Thyroid gland (tissue), 4 donors: ENCODE measurements at regions not wholly inside any gene's neighbourhood (a gene's known extent, or its start where the extent isn't known, plus 50 kb on each side); places are given as distances from the start of the nearest gene placed in this dataset.

Experiments used
- DNase-seq, 2 donors: peaks; one replicate each; pipeline ENCODE4 v3.0.0-alpha.2; 2019
- H3K27ac ChIP-seq, 3 donors: fragments of 200-600 bp; sonication (generic); 1 replicate in 2 of 3; 2 replicates in 1 of 3; pipeline ENCODE4 v1.5.1; 2016 to 2019; ENCODE audit warnings: mild to moderate bottlenecking in 1 of 3, moderate library complexity in 1 of 3
- H3K27me3 ChIP-seq: fragments of 200-600 bp; sonication (generic); one replicate; pipeline ENCODE4 v1.5.1; 2019
- H3K36me3 ChIP-seq, 2 donors: fragments of 200-600 bp; sonication (generic); one replicate each; pipeline ENCODE4 v1.5.1; 2016 to 2019
- H3K4me1 ChIP-seq, 2 donors: fragments of 200-600 bp; sonication (generic); one replicate each; pipeline ENCODE4 v1.5.1; 2017 to 2019
- H3K4me3 ChIP-seq, 3 donors: fragments of 200-600 bp; sonication (generic); replicated peaks in 1 of 3; 1 replicate in 2 of 3; 2 replicates in 1 of 3; pipeline ENCODE4 v1.5.1; 2016; ENCODE audit warnings: mild to moderate bottlenecking in 1 of 3
- H3K9me3 ChIP-seq: fragments of 200-600 bp; sonication (generic); one replicate; pipeline ENCODE4 v1.5.1; 2017
- CTCF ChIP-seq, 6 experiments: fragments of 200-600 bp in 3 of 6; fragments of 450-650 bp in 3 of 6; sonication (generic) in 3 of 6; IDR thresholded peaks; one replicate each; pipeline ENCODE4 v1.5.1; 2016 to 2019; ENCODE audit warnings: antibody characterized with exemption in 6 of 6, mild to moderate bottlenecking in 2 of 6, inconsistent platforms in 1 of 6, moderate library complexity in 1 of 6
- POLR2A ChIP-seq, 2 donors: fragments of 450-650 bp; IDR thresholded peaks; one replicate each; pipeline ENCODE4 v1.6.1; 2017; ENCODE audit warnings: antibody characterized with exemption in 2 of 2, mild to moderate bottlenecking in 2 of 2, moderate library complexity in 1 of 2
- WGBS, 2 donors: methylation state at CpG; one replicate each; pipeline ENCODE4 v1.1.5; 2017; 5-methylcytosine and 5-hydroxymethylcytosine counted together
- intact Hi-C: fragments of 100-400 bp; cut with DNase I; formaldehyde crosslinking; loops from one replicate; pipeline ENCODE4 v1.15.1; 2023

GRCh38 chr5:10069637-10070313, 179.9 kb downstream of the ATPSCKMT start:
- WGBS, 2 donors = 88 to 93% methylated on average over 4 of the region's 4 CpGs
- TF ChIP-seq POLR2A (IDR thresholded peaks at IDR 0.05) = no peak
- TF ChIP-seq CTCF (IDR thresholded peaks at IDR 0.05) = no peak
- Histone ChIP-seq H3K27me3 (no peaks in the 10 kb centered on the region), H3K4me1 (no peaks in the 10 kb centered on the region), H3K36me3 (no peaks in the 10 kb centered on the region), H3K4me3 (no peak overlapping the region), H3K9me3 (no peaks in the 10 kb centered on the region), H3K27ac (no peak overlapping the region)
- intact Hi-C loops = no loop called here
- no peak for DNase-seq

GRCh38 chr5:10065428-10066000, 184.2 kb downstream of the ATPSCKMT start:
- Histone ChIP-seq H3K4me3 (no peak overlapping the region), H3K36me3 (no peaks in the 10 kb centered on the region), H3K27ac (no peak overlapping the region), H3K27me3 (no peaks in the 10 kb centered on the region), H3K4me1 (no peaks in the 10 kb centered on the region), H3K9me3 (no peaks in the 10 kb centered on the region)
- intact Hi-C loops = no loop called here
- TF ChIP-seq POLR2A (IDR thresholded peaks at IDR 0.05) = no peak
- TF ChIP-seq CTCF (IDR thresholded peaks at IDR 0.05) = no peak
- DNase-seq = no peak
- WGBS, 2 donors = 91 to 98% methylated on average over 11 to 13 of the region's 34 CpGs

- H3K27me3 ChIP-seq = no peaks in the 10 kb centered on the region
- no peaks in the 10 kb centered on the region for H3K4me1 ChIP-seq
- H3K9me3 ChIP-seq = no peaks in the 10 kb centered on the region
- no peak for TF ChIP-seq CTCF (IDR thresholded peaks at IDR 0.05)
- no peak for TF ChIP-seq POLR2A (IDR thresholded peaks at IDR 0.05)
- no peak overlapping the region for H3K27ac ChIP-seq
- no peak for DNase-seq
- H3K36me3 ChIP-seq = no peaks in the 10 kb centered on the region
- no peak overlapping the region for H3K4me3 ChIP-seq
- WGBS, 2 donors = 89 to 93% methylated on average over 8 of the region's 8 CpGs
- intact Hi-C loops = no loop called here
Observed at GRCh38 chr5:10064546-10065195, 185.0 kb downstream of the ATPSCKMT start.

- TF ChIP-seq CTCF (IDR thresholded peaks at IDR 0.05) (no peak), POLR2A (IDR thresholded peaks at IDR 0.05) (no peak)
- no peaks in the 10 kb centered on the region for H3K36me3 ChIP-seq
- no peak overlapping the region for H3K27ac ChIP-seq
- no peak overlapping the region for H3K4me3 ChIP-seq
- WGBS, 2 donors = 84 to 87% methylated on average over 12 of the region's 12 CpGs
- no peaks in the 10 kb centered on the region for H3K27me3 ChIP-seq
- no peak for DNase-seq
- H3K4me1 ChIP-seq = no peaks in the 10 kb centered on the region
- intact Hi-C loops = no loop called here
- H3K9me3 ChIP-seq = no peaks in the 10 kb centered on the region
Observed at GRCh38 chr5:10063997-10064396, 185.7 kb downstream of the ATPSCKMT start.

DNA sequence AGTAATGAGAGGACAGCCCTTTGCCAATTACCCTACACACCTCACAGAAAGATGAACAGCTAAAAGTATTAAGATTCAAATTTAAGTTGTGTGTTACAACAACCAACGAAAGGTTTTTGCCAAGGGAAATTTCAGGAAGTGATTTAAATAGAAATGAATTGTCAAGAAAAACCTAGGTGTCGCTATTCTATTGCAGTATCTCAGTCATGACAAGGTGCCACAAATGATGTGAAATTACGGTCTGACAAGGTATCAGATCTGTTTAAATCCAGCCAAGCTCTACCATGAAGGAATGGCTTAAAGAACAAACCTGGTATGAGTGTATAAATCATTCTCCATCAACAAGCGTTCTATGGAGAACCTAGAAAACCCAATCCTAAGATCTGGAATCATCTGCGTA, 189.7 kb downstream of the ATPSCKMT start:
- H3K9me3 ChIP-seq = no peaks in the 10 kb centered on the region
- WGBS, 2 donors = 90 to 91% methylated on average over 5 of the region's 5 CpGs

More for the DNA sequence above, 189.7 kb downstream of the ATPSCKMT start:
- TF ChIP-seq POLR2A (IDR thresholded peaks at IDR 0.05) (no peak), CTCF (IDR thresholded peaks at IDR 0.05) (no peak)
- intact Hi-C loops = no loop called here
- Histone ChIP-seq H3K4me3 (no peak overlapping the region), H3K27ac (no peak overlapping the region), H3K36me3 (no peaks in the 10 kb centered on the region), H3K27me3 (no peaks in the 10 kb centered on the region), H3K4me1 (no peaks in the 10 kb centered on the region)
- no peak for DNase-seq
